Ectodermal cell (in vitro differentiated cells): ENCODE measurements at regions not wholly inside any gene's neighbourhood (a gene's known extent, or its start where the extent isn't known, plus 50 kb on each side); places are given as distances from the start of the nearest gene placed in this dataset.

Experiments used
- H3K27ac ChIP-seq: 2 replicates; pipeline ENCODE4 v1.7.0; 2013; ENCODE audit warnings: mild to moderate bottlenecking, low read depth, low read length; ENCODE audit not compliant: insufficient read depth, poor library complexity, severe bottlenecking
- H3K27me3 ChIP-seq: 2 replicates; pipeline ENCODE4 v1.7.0; 2013; ENCODE audit warnings: mild to moderate bottlenecking, low read length; ENCODE audit not compliant: insufficient read depth, control insufficient read depth, poor library complexity, severe bottlenecking
- H3K36me3 ChIP-seq: one replicate; pipeline ENCODE4 v1.7.0; 2013; ENCODE audit warnings: low read length; ENCODE audit not compliant: control insufficient read depth, insufficient read depth
- H3K4me1 ChIP-seq: one replicate; pipeline ENCODE4 v1.7.0; 2013; ENCODE audit warnings: low read length; ENCODE audit not compliant: control insufficient read depth, insufficient read depth
- H3K4me3 ChIP-seq: 2 replicates; pipeline ENCODE4 v1.7.0; 2013; ENCODE audit warnings: low read depth, low read length, control low read depth; ENCODE audit not compliant: insufficient read depth
- H3K9me3 ChIP-seq: 2 replicates; pipeline ENCODE4 v1.7.0; 2013; ENCODE audit warnings: mild to moderate bottlenecking, low read length, moderate library complexity; ENCODE audit not compliant: control insufficient read depth
- WGBS, 2 experiments: methylation state at CpG; one replicate each; pipeline ENCODE4 v1.1.7; 2013; ENCODE audit warnings: missing lambda C conversion rate in 2 of 2; 5-methylcytosine and 5-hydroxymethylcytosine counted together

GRCh38 chr9:129283705-129284606, 105.9 kb upstream of the IER5L start:
- H3K27me3 ChIP-seq: no peaks in the 10 kb centered on the region
- no peaks in the 10 kb centered on the region for H3K36me3 ChIP-seq
- no peak overlapping the region for H3K27ac ChIP-seq
- H3K9me3 ChIP-seq: no peaks in the 10 kb centered on the region
- 91 to 92% methylated on average over 28 of the region's 28 CpGs for WGBS, 2 experiments
- H3K4me1 ChIP-seq: peaks cover 36% of the 10 kb centered on the region
- H3K4me3 ChIP-seq: no peak overlapping the region

- WGBS, 2 experiments: 88 to 90% methylated on average over 7 of the region's 7 CpGs
- peaks cover 37% of the 10 kb centered on the region for H3K4me1 ChIP-seq
- no peaks in the 10 kb centered on the region for H3K9me3 ChIP-seq
- H3K27me3 ChIP-seq: no peaks in the 10 kb centered on the region
- H3K36me3 ChIP-seq: no peaks in the 10 kb centered on the region
- no peak overlapping the region for H3K27ac ChIP-seq
- H3K4me3 ChIP-seq: no peak overlapping the region
Observed at GRCh38 chr9:129283291-129283691, 105.2 kb upstream of the IER5L start.

- Histone ChIP-seq H3K9me3 (no peaks in the 10 kb centered on the region), H3K4me3 (no peak overlapping the region), H3K4me1 (peaks cover 33% of the 10 kb centered on the region), H3K36me3 (no peaks in the 10 kb centered on the region), H3K27ac (no peak overlapping the region), H3K27me3 (no peaks in the 10 kb centered on the region)
- WGBS, 2 experiments: 50% methylated on average over 15 of the region's 15 CpGs
Observed at GRCh38 chr9:129282731-129283211, 104.7 kb upstream of the IER5L start.

GRCh38 chr9:129282272-129282671, 104.2 kb upstream of the IER5L start:
- Histone ChIP-seq H3K36me3 (no peaks in the 10 kb centered on the region), H3K4me3 (no peak overlapping the region), H3K4me1 (peaks cover 30% of the 10 kb centered on the region), H3K27me3 (no peaks in the 10 kb centered on the region), H3K9me3 (no peaks in the 10 kb centered on the region), H3K27ac (no peak overlapping the region)
- 47% methylated on average over 12 of the region's 12 CpGs for WGBS, 2 experiments

- peaks cover 34% of the 10 kb centered on the region for H3K4me1 ChIP-seq
- no peaks in the 10 kb centered on the region for H3K27me3 ChIP-seq
- no peaks in the 10 kb centered on the region for H3K9me3 ChIP-seq
- no peak overlapping the region for H3K4me3 ChIP-seq
- WGBS, 2 experiments: 86 to 90% methylated on average over 15 of the region's 16 CpGs
- no peaks in the 10 kb centered on the region for H3K36me3 ChIP-seq
- no peak overlapping the region for H3K27ac ChIP-seq
Observed at GRCh38 chr9:129281506-129282145, 103.6 kb upstream of the IER5L start.

- no peaks in the 10 kb centered on the region for H3K9me3 ChIP-seq
- no peak overlapping the region for H3K27ac ChIP-seq
- H3K4me3 ChIP-seq: no peak overlapping the region
- 90 to 91% methylated on average over 8 of the region's 8 CpGs for WGBS, 2 experiments
- H3K4me1 ChIP-seq: peaks cover 40% of the 10 kb centered on the region
- H3K36me3 ChIP-seq: no peaks in the 10 kb centered on the region
- no peaks in the 10 kb centered on the region for H3K27me3 ChIP-seq
Observed at GRCh38 chr9:129280623-129281271, 102.7 kb upstream of the IER5L start.

- 87 to 88% methylated on average over 8 of the region's 8 CpGs for WGBS, 2 experiments
- Histone ChIP-seq H3K27ac (no peak overlapping the region), H3K9me3 (no peaks in the 10 kb centered on the region), H3K36me3 (no peaks in the 10 kb centered on the region), H3K4me1 (peaks cover 41% of the 10 kb centered on the region), H3K27me3 (no peaks in the 10 kb centered on the region), H3K4me3 (no peak overlapping the region)
Observed at GRCh38 chr9:129280236-129280622, 102.2 kb upstream of the IER5L start.

GRCh38 chr9:129278391-129279237, 100.6 kb upstream of the IER5L start:
- peaks cover 41% of the 10 kb centered on the region for H3K4me1 ChIP-seq
- no peaks in the 10 kb centered on the region for H3K36me3 ChIP-seq
- H3K4me3 ChIP-seq: no peak overlapping the region
- H3K27me3 ChIP-seq: no peaks in the 10 kb centered on the region
- 75 to 78% methylated on average over 16 of the region's 16 CpGs for WGBS, 2 experiments
- H3K27ac ChIP-seq: no peak overlapping the region
- no peaks in the 10 kb centered on the region for H3K9me3 ChIP-seq

- Histone ChIP-seq H3K4me3 (no peak overlapping the region), H3K27ac (no peak overlapping the region), H3K9me3 (no peaks in the 10 kb centered on the region), H3K27me3 (no peaks in the 10 kb centered on the region), H3K4me1 (peaks cover 29% of the 10 kb centered on the region), H3K36me3 (no peaks in the 10 kb centered on the region)
- 81 to 84% methylated on average over 16 of the region's 16 CpGs for WGBS, 2 experiments
Observed at GRCh38 chr9:129276486-129277230, 98.6 kb upstream of the IER5L start.
